Bronchial epithelial cell (primary cell): ENCODE measurements at regions not wholly inside any gene's neighbourhood (a gene's known extent, or its start where the extent isn't known, plus 50 kb on each side); places are given as distances from the start of the nearest gene placed in this dataset.

ENCODE experiments used
- DNase-seq: peaks from one replicate; pipeline ENCODE4 v3.0.0-alpha.2; 2010; ENCODE audit warnings: low read depth
- FAIRE-seq: peaks from 2 replicates; lab custom pipeline; 2011; peaks lifted over from hg19 to GRCh38; lab: Jason Lieb, UNC
- H3K27me3 ChIP-seq: 2 replicates; pipeline ENCODE4 v1.5.1; 2011; ENCODE audit warnings: low read length; ENCODE audit not compliant: control insufficient read depth, insufficient read depth
- H3K36me3 ChIP-seq: 2 replicates; pipeline ENCODE4 v1.5.1; 2011; ENCODE audit warnings: low read length; ENCODE audit not compliant: control insufficient read depth, insufficient read depth
- H3K4me3 ChIP-seq: 2 replicates; pipeline ENCODE4 v1.5.1; 2011; ENCODE audit warnings: mild to moderate bottlenecking, low read depth, low read length, control low read depth
- CTCF ChIP-seq: IDR thresholded peaks from 2 replicates; pipeline ENCODE4 v1.5.1; 2011; ENCODE audit warnings: mild to moderate bottlenecking, moderate library complexity, low read length, control low read depth, inconsistent platforms; ENCODE audit not compliant: insufficient read depth, severe bottlenecking

- Histone ChIP-seq H3K4me3 (no peak overlapping the region), H3K27me3 (no peaks in the 10 kb centered on the region), H3K36me3 (no peaks in the 10 kb centered on the region)
- no peak for DNase-seq
- TF ChIP-seq CTCF: no peak
- FAIRE-seq: no peak
These were observed 130.7 kb upstream of the PRMT6 start for GRCh38 chr1:106925750-106926149.

GRCh38 chr1:106926803-106927582 lies 129.5 kb upstream of the PRMT6 start:
- Histone ChIP-seq H3K27me3 (no peaks in the 10 kb centered on the region), H3K4me3 (no peak overlapping the region), H3K36me3 (no peaks in the 10 kb centered on the region)
- no peak for TF ChIP-seq CTCF
- FAIRE-seq (no peak), DNase-seq (peak; percentile 75)

GRCh38 chr1:106937104-106937503 lies 119.4 kb upstream of the PRMT6 start:
- FAIRE-seq (no peak), DNase-seq (peak; percentile 95)
- Histone ChIP-seq H3K27me3 (no peaks in the 10 kb centered on the region), H3K4me3 (no peak overlapping the region), H3K36me3 (no peaks in the 10 kb centered on the region)
- no peak for TF ChIP-seq CTCF

GRCh38 chr1:106944721-106945120 lies 111.8 kb upstream of the PRMT6 start:
- FAIRE-seq: no peak
- DNase-seq: peak; percentile 81
- no peak for TF ChIP-seq CTCF

GRCh38 chr1:106952776-106953175 lies 103.7 kb upstream of the PRMT6 start:
- no peak overlapping the region for H3K4me3 ChIP-seq
- TF ChIP-seq CTCF: no peak
- DNase-seq: peak; percentile 63
- H3K36me3 ChIP-seq: no peaks in the 10 kb centered on the region
- FAIRE-seq: peak; percentile 83
- H3K27me3 ChIP-seq: no peaks in the 10 kb centered on the region

More at GRCh38 chr1:106944721-106945120, 111.8 kb upstream of the PRMT6 start:
- Histone ChIP-seq H3K4me3 (no peak overlapping the region), H3K27me3 (no peaks in the 10 kb centered on the region), H3K36me3 (no peaks in the 10 kb centered on the region)
